HG03175 (cell line): ENCODE measurements at regions not wholly inside any gene's neighbourhood (a gene's known extent, or its start where the extent isn't known, plus 50 kb on each side); places are given as distances from the start of the nearest gene placed in this dataset.
"Not testable (repeated sequence)": the region's sequence is repeated elsewhere in the genome, so short reads cannot be mapped to it uniquely, and the experiment has no call there.

Experiments
- ATAC-seq: cut with Tn5 transposase; IDR thresholded peaks from one replicate; pipeline ENCODE4 v1.9.1; 2021; ENCODE audit warnings: mild to moderate bottlenecking, moderate library complexity; ENCODE audit not compliant: unreplicated experiment

DNA sequence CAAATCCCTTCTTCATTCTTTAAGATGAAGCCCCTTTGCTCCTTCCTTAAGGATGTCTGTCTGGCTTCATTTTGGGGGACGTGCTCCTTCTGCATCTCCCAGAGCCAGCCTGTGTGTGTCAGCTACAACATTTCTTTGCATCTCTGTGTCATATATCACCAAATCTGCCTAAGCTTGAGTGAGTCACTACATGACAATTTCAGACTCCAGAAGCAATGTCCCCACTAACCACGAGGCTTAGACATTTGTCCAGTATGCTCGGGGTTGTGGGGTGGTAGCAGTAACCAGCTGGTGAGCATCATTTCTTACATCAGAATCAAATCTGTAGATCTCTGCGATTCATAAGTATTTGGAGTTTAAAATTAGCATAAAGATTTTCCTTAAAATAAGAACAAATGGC, 54.1 kb upstream of the USP14 start:
- not testable (repeated sequence) for ATAC-seq

- ATAC-seq: not testable (repeated sequence)
These were observed 53.0 kb upstream of the USP14 start for GRCh38 chr18:105161-106053.

DNA sequence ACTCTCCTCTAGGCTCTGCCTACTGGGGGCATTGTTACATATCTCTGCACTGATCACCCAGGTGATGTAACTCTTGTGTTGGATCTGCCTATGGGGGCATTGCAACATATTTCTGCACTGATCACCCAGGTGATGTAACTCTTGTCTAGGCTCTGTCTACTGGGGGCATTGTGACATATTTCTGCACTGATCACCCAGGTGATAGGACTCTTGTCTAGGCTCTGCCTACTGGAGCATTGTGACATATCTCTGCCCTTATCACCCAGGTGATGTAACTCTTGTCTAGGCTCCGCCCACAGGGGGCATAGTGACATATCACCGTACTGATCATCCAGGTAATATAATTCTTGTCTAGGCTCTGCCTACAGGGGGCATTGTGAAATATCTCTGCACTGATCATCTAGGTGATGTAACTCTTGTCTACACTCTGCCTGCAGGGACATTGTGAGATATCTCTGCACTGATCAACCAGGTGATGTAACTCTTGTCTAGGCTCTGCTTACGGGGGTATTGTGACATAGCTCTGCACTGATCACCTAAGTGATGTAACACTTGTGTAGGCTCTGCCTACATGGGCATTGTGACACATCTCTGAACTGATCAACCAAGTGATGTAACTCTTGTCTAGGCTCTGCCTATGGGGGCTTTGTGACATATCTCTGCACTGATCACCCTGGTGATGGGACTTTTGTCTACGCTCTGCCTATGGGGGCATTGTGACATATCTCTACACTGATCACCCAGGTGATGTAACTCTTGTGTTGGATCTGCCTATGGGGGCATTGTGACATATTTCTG, 52.1 kb upstream of the USP14 start:
- ATAC-seq: not testable (repeated sequence)

GRCh38 chr18:106868-107384, 51.4 kb upstream of the USP14 start:
- not testable (repeated sequence) for ATAC-seq

GRCh38 chr18:107464-107863, 50.9 kb upstream of the USP14 start:
- not testable (repeated sequence) for ATAC-seq

- ATAC-seq: peak; percentile 41
These were observed 50.3 kb upstream of the USP14 start for GRCh38 chr18:107947-108664.
